GM12801 (cell line): ENCODE measurements at regions not wholly inside any gene's neighbourhood (a gene's known extent, or its start where the extent isn't known, plus 50 kb on each side); places are given as distances from the start of the nearest gene placed in this dataset.

Experiments used
- TF ChIP-seq, protein P1 (sequence below): IDR thresholded peaks from one replicate; pipeline ENCODE4 v1.5.1; 2011; ENCODE audit warnings: control low read depth; ENCODE audit not compliant: insufficient read length; ENCODE audit errors: extremely low read depth

GRCh38 chr9:106298997-106299396, 564.0 kb upstream of the ZNF462 start:
- TF ChIP-seq, protein P1, sequence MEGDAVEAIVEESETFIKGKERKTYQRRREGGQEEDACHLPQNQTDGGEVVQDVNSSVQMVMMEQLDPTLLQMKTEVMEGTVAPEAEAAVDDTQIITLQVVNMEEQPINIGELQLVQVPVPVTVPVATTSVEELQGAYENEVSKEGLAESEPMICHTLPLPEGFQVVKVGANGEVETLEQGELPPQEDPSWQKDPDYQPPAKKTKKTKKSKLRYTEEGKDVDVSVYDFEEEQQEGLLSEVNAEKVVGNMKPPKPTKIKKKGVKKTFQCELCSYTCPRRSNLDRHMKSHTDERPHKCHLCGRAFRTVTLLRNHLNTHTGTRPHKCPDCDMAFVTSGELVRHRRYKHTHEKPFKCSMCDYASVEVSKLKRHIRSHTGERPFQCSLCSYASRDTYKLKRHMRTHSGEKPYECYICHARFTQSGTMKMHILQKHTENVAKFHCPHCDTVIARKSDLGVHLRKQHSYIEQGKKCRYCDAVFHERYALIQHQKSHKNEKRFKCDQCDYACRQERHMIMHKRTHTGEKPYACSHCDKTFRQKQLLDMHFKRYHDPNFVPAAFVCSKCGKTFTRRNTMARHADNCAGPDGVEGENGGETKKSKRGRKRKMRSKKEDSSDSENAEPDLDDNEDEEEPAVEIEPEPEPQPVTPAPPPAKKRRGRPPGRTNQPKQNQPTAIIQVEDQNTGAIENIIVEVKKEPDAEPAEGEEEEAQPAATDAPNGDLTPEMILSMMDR: no peak

GRCh38 chr9:106304401-106304920, 558.5 kb upstream of the ZNF462 start:
- TF ChIP-seq, protein P1: no peak

DNA sequence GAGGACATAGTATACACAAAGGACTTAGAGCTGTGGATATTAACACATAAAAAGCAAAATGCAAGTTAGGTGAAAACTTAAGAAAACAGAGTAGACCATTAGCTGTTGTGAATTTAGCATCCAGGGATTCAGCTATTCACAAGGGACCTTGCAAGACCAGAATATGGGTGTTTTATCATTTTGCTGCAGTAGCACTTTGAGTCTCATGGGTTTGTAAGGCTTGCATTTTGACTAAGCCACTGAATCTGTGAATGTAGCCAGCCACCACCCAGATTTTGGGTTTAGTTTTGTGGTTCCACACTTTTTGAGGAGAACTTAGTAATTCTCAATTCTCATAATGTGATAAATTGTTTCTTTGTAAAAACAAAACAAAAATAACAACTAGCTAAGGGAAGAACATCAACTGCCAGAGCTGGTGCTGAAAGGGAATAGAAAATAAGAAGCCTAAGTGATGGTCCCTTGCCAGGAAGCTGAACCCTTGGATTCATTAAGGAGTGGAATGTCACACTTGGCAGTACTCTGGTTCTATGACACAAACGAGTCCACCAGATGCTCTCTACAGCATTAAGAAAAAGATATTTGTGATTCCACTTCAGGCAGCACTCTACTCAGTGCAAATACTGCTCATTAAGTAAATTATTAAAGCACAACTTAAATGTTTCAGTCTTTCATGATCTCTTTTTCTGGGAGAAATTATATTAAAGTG, 557.4 kb upstream of the ZNF462 start:
- TF ChIP-seq, protein P1: no peak

- TF ChIP-seq, protein P1: no peak
Observed at GRCh38 chr9:106307670-106308069, 555.3 kb upstream of the ZNF462 start.

DNA sequence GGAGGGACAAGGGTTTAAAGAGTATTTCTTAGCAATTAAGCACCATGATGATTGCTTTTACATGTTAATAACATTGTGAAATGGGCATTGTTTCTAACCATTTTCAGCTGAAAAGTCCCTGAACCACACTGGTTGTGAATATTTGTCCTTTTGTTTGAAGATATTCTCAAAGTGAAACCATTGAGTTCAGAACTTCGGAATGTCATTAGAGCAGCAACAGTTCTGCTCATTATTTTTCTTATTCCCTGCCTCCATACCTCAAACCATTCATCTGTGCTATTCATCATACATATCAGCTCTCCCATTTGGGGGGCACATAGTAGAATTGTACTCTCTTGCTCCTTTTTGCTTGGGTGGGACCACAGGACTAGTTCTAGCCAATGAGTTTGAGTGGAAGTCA, 553.0 kb upstream of the ZNF462 start:
- TF ChIP-seq, protein P1: no peak

DNA sequence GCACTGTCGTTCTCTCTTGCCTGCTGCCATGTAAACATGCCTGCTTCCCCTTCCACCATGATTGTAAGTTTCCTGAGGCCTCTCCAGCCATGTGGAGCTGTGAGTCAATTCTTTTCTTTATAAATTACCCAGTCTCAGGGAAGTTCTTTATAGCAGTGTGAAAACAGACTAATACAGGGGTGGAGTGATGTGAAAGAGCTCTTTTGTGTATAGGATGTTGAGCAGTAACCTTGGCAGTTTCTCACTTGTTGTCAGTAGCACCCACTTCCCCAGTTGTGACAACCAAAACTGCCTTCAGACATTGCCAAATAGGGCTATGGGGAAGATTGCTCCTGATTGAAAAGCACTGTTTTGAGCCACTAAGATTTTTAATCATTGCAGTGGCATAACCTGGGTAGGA, 552.2 kb upstream of the ZNF462 start:
- TF ChIP-seq, protein P1: no peak

GRCh38 chr9:106312906-106313305, 550.1 kb upstream of the ZNF462 start:
- TF ChIP-seq, protein P1: no peak
